HG03571 (cell line): ENCODE measurements at regions not wholly inside any gene's neighbourhood (a gene's known extent, or its start where the extent isn't known, plus 50 kb on each side); places are given as distances from the start of the nearest gene placed in this dataset.

Source experiments
- ATAC-seq: cut with Tn5 transposase; IDR thresholded peaks from one replicate; pipeline ENCODE4 v1.9.1; 2021; ENCODE audit not compliant: unreplicated experiment

DNA sequence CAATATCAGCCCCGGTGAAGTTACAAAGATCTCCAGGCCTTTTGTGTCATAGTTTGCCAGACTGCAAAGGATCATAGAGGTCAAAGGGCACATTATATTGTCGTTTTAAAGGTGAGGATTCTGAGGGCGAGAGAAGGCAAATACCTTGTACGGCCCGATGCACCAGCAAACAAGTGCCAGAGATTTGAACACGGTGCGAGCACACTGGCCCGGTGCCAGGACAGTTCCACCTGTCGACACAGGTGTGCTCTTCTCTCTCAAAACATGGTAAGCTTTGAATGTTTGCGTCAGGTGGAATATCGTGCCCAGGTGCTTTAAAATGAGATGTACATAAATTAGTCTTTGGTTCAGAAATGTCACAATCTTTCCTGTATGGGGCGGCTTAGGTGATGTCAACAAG, 776.1 kb upstream of the ID2 start:
- ATAC-seq = no peak

DNA sequence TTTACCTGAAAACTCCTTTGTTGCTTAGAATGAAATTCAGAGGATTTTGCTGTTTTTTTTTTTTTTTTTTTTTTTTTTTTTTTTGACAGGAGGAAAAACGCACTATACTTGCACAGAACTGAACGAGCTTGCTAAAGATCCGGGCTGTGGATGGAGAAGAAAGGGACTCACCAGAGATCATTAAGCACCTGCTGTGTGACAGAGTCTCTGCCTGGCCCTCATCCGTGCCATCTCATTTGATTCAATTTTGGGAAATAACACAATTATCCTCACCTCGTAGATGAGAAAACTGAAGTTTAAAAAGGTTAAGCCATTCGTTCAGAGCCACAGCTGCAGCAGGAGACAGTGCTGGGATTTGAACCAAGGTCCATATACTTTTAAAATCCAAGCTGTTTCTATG, 775.4 kb upstream of the ID2 start:
- no peak for ATAC-seq

DNA sequence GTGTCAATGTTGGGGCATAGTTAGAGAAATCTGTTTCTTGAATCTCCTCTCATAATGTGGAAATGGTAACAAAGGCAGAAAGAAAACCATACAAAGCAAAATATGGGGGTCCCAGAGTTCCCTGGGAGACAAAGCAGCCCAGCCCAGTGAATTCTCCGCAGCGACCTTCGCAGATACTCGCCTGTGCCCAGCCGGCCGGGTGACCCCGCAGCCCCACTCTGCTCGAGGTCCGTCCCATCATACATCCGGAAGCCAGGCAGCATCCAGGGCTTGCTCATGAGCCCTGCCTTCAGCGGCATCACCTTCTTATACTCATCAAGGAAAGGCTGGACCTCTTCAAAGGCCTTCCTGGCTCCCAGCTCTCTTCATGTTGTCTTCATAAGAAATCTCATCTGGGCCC, 774.8 kb upstream of the ID2 start:
- no peak for ATAC-seq

DNA sequence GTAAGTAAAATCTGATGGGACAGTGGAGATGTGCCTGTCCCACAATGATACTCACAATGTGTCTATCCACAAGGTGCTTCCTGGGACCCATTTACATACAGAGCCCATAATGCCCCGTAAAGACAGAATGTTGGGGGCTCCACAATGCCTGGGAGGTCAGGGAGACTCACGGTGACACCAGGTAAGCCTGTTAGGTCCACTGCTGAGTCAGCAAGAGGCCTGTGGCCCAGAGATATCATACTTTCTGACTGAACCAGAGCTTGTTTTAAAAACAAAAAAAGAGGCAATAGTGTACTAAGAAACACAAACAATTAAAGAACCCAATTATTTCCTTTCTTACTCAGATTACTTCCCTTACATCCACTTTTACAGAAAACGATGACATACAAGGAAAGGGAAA, 771.1 kb upstream of the ID2 start:
- ATAC-seq = no peak

DNA sequence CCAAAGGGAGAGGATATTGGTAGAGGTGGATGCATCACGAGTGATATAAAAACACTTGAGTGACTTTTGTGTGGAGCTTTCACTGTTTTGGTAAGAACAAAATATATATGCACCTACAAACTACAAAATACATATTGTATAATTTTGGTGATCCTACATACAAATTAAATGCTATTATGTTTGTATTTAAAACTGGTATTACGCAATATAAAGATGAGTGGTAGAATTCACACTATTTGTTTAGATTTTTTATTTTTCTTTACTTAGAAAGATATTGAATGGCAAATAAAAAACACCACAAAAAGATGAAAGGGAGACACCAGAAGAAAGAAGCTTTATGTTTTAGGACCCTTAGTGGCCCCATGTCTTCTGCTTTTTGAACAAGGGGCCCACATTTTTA, 770.7 kb upstream of the ID2 start:
- ATAC-seq = no peak

DNA sequence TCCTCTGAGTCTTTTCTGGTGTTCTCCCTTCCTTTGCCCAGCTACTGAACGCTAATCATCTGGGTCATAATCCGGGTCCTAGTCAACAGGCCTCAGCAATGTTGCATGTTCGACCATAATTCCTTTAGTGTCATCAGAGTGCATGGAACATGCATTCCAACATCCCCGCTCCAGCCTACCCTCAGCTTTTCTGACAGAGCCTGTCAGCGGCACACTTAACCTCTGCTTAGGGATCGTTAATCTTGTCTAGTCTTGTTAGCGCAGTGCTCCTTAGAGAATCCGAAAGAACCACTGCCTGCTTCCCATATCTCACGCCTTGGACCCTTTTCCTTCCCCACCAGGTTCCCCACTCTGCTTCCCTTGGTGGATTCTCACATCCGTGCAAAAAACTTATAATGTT, 767.9 kb upstream of the ID2 start:
- no peak for ATAC-seq

DNA sequence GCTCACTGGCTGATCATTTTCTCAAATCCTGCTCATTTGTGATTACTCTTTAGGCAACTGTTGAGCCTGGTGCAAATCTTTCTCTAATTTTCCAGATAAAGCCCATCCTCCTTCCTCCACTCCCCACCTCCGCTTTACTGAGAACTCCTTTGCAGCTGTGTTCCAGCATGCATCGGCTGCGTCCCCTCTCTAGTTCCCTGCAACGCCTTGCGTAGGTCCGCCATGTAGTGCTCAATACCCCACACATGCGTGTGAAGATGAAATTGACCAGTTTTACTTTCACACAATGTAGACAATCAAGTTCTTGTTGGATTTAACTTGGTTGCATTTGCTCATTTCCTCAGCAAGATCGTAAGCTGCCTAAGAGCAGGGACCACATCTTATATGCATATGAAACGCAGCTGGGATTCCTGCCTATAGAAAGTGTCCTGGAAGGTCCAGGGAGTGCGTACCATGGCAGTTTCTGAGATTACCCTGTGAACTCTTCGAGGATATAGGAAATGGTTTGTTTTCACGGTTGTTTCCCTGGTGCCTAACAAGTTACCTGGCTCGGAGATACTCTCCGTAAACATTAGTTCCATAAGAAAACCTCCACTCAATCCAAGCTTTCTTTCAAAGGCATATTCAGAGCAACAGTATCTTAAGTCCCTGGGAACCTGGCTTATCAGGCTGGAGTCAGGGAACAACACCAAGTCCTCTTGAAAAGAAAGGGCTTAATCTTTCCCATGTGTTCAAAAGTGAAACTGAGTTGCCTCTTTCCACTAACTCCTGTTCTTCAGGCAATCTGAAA, 766.4 kb upstream of the ID2 start:
- no peak for ATAC-seq

DNA sequence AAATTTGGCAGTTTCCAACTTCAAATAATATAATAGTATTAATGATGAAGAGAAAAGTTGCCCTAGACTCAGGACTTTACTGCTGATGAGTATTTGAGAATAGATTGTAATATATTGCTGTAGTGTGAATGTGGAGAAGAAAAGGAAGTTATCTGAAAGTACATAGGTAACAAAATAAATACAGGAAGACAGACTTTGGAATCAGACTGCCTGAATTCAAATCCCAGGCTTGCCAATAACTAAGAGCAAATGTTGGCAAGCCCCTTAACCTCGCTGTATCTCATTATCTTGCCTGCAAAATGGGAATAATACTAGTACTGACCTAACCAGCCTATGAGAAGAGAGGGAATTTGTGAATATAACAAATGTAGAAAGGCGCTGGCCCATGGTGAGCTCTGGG, 765.2 kb upstream of the ID2 start:
- no peak for ATAC-seq

DNA sequence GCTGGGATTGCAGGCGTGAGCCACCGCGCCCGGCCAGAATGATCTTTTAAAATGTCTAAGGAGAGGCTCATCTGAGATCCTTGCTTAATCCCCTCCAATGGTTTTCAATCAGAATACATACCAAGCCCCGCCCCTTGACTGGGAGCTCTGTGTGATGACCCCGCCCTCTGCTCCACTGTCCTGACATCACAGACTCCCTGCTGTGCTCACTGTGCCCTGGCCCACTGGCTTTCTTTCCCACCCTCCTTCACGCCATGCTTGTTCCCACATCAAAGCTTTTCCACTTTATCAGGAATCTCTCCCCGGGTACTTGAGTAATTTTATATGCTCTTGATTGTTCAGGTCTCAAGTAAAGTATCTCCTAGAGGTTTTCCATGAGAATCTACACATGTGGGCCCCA, 762.3 kb upstream of the ID2 start:
- no peak for ATAC-seq

DNA sequence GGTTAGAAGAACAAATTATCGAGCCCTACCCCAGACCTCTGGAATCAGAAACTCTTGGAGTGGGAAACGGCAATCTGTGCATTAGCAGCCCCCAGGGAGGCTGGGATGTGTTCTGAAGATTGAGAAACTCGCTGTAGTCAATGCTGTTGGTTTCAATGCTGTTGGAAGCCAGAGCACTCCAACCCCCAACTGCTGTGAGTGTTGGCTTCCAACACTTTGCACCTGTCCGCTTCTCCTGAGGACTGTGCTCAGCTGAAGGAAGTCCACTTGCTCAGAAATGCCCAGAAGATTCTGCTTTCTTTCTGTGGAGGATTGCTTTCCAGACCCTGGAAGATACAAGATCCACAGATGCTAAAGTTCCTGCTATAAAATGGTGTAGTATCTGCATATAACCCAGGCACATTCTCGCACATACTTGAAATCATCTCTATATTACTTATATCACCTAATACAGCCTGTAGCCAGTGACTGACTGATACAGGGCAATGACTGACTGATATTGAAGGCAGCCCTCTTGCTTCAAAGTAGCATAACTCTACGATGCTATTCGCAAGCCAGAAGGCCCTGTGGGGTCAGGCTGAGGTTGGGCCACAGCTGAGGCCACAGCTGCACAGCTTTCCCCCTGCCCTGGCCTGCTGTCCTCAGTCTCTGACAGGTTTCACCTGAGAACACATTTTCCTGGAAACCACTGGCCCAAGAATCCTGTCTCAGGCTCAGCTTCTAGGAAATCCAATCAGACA, 757.7 kb upstream of the ID2 start:
- ATAC-seq = no peak

DNA sequence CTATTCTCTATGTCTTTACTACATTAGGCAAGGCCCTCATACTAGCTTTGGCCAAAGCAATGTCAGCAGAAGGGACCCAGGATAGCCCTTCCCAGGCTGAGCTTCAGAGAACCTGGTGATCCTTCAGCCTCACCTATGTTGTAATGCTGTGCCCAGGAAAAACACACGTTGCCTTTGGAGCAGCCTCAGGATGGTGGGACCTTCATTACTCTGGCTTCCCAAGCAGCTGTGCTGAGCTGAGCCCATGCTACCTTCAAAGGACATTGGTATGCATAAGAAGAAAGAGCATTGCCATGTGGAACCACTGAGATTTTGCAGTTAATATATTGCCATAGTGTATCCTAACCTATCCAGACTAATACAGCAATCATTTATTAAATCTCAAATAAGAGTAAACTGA, 756.4 kb upstream of the ID2 start:
- ATAC-seq = no peak

DNA sequence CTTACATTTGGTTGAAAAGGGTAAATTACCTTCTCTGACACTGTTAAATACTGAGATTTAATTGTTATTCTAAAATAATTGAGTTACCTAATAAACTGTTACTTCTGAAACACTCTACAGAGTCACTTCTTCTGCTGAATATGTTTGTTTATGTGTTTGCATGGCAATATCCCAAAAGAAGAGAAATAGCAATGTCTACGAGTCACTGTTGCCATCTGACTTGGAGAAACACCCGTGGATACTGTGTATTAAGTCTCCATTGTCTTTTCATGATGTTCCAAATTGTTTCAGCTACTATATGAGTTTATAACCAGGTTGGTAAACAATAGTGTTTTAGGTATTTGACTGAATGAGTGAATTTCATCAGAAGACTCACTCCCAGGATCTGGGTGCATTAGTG, 754.2 kb upstream of the ID2 start:
- ATAC-seq = no peak

DNA sequence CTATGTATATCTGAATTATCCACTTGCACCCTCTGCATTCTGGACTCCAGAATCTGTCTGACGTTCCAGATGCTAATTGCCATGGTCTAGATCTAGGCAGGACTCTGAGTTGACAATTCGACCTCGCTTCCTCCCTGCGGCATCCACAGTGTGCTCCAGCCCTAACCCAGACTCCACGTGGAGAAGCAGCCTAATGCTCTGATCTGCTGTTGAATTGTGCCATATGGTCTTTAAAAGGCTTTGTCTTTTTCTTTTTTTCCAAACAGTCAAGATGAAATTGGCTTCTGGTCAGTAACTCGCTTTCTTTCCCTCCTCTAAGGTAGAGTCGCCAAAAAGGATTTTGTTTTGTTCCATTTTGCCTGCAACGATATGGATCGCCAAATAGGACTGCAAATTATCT, 752.6 kb upstream of the ID2 start:
- no peak for ATAC-seq

DNA sequence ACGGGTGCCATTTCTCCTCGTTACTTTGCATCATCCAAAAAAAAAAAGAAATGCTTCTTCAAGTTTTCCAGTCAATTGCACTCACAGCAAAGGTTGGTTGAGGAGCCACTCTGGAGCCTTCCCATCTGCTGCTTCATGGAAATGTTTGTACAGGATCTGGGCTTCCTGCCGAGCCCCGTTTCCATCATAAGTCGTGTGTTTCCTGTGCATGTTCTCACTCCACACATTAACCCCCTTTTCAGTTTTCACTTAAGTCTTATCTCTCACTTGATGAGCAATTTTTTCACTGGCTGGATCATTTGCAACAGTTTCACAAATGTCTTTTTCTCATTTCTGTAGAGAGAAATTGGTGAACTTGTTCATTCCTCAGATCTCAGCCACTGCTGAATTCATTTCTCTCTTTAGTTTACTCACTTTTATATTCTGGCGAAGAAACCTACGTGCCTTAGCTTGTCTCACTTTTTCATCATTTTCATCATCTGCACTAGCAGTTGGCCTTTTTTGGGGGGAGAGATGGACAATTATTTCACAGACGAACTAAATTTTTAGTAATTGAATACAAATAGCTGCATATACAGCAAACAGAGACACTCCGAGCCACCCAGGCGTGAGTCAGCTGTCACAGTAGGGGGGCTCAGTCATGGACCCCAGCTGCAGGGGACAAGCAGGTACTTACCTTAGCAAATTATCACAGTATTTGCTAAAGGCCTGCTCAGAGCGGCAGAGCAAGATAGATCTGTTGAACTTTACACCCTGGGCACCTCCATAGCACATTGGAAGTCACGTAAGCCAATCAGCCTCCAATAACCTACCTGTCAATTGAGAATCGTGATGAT, 750.8 kb upstream of the ID2 start:
- no peak for ATAC-seq

DNA sequence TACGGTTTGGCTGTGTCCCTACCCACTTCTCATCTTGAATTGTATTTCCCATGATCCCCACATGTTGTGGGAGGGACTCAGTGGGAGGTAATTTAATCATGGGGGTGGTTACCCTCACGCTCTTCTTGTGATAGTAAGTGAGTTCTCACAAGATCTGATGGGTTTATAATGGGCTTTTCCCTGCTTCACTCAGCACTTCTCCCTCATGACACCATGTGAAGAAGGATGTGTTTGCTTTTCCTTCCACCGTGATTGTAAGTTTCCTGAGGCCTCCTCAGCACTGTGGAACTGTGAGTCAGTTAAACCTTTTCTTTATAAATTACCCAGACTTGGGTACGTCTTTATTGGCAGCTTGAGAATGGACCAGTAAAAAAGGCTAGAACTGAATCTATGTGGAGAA, 750.0 kb upstream of the ID2 start:
- no peak for ATAC-seq

DNA sequence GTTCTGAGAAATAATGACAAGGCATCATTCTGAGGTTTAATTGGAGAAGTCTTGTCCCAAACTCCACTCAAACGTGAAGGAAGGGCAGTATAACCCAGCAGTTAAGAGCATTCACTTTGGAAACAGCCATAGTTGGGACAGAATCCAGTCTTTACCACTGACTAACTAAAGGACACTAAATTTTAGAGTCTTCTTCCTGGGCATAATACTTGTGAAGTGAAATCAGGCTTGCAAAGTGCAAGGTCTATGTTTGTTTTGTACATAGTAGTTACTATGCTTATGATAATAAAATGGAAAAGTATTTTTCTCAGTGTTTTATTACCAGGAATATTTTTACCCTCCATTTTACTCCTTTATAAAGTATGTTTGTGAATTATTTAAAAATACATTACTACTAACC, 748.2 kb upstream of the ID2 start:
- ATAC-seq = no peak

DNA sequence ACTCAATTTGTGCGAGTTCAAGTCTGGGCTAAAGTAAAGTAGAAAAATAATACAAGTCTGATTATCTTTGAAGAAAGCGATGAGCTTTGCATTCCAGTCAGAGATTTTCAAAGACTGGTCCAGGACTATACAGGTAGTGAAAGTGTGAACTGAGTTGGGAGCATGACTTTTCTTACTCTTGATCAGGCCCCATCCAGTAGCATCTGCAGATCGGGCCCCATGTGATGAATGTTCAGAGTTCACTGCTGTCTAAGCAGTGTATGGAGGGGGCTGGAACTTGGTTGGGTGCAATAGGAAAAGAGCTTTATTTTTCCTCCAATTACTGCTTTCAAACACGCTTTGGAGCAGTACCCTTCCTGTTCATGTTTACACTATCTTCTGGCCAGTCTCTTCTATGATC, 747.4 kb upstream of the ID2 start:
- ATAC-seq = no peak

DNA sequence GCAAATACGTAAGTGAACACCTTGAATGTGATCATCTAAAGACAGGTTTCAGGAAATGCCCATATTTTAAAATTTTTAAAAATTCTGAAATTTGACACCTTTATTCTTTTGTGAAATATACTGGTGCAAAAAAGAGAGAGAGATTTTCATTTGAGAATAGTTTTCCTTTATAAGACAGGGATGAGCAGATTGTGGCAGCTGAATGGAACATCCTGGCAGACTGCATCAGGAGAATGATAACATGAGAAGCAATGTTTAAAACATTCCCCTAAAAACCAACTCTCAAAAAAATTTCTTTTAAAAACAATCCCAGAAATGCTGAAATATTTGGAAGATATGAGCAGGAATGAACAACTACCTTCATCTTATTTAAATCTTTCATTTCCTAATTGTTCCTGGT, 744.8 kb upstream of the ID2 start:
- ATAC-seq = no peak

DNA sequence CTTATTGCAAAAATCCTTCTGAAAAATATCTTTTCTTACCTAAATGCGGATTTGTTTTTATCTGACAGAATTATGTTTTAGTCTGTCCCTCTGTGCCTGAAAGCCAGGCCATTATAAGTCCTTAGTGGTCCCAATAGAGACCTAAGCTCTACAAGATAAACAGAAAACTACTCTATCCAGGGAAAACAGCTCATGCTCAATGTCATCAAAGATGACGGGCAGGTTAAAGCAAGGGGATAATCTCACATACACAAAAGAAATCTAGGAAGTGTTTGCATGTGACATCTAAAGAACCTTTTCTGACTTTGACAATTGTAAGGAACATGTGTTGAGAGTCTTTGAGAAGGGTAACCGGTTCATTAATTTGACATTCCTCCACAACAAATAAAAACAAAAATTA, 741.1 kb upstream of the ID2 start:
- no peak for ATAC-seq

DNA sequence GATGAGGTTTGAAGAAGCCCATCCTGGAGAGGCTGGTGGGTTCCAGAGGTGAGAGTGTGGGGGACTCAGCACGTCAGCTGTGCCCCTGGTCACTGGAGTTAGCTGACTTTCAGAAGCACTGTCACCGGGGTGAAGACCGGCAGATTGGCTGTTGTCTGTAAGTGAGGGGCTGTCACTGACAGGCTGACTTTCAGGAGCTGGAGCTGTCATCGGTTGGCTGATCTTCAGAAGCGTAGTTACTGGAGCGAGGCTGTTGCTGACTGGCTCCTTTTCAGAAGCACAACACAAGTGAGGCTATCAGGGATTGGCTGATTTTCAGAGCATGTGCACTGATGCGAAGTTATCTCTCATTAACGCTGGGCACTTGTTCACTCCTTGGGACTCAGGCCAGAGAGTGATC, 738.4 kb upstream of the ID2 start:
- no peak for ATAC-seq

DNA sequence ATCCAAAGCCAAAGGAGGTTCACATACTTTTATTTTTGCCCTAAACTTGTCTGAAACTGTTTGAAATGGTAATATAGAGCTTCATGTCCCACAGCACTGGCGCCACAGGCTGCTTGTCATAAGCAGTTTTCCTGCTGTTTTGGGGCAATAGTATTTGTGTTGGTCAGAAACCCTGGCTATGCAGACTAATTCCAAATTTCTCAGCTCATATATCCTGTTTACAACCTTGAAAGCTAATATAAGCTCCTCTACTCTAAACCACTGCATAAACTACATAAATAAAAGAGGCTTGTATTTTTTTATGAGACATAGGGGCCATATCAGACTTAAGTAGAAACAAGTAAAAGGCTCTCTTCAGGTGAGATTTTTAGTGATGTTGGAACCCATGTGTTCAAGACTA, 736.8 kb upstream of the ID2 start:
- no peak for ATAC-seq

DNA sequence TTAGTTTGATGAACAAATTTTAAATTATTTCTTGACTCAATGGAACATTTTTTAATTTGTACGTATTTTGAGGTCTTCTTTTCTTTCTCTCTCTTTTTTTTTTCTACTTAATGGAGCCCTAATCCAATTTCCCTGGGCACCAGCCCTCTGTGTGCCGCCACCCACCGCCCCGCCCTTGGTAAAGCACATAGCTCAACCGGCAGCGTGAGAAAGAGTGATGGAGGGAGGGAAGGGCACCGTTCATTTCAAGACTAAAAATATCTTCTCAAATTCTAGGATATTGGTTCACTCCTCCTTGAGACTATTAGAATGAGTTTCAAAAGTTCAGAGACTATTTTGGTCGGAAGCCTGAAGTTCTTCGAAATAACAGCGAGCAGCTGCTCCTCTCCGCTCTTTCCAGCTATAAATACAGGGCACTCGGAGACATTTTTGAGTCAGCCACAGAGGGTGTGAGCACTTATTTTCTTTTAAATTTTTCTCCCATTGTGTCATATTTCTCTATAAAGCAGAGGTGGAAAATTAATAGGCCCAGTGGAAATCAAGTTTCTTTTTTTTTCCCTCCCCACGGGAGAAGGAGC, 731.7 kb upstream of the ID2 start:
- no peak for ATAC-seq
